Chondrocyte (in vitro differentiated cells): ENCODE measurements at regions not wholly inside any gene's neighbourhood (a gene's known extent, or its start where the extent isn't known, plus 50 kb on each side); places are given as distances from the start of the nearest gene placed in this dataset.
A peak's percentile ranks its signal among the peaks of the same experiment; 100 is the strongest.

Experiments used
- DNase-seq: peaks from one replicate; pipeline ENCODE4 v3.0.0; 2021; ENCODE audit warnings: mixed read lengths, low spot score
- H3K27ac Mint-ChIP-seq: one replicate; pipeline ENCODE4 v1.8.0; 2021; ENCODE audit warnings: mild to moderate bottlenecking, moderate library complexity, mixed read lengths; ENCODE audit not compliant: unreplicated experiment
- H3K27me3 Mint-ChIP-seq: 2 replicates; pipeline ENCODE4 v1.8.0; 2021; ENCODE audit warnings: low read depth, mixed read lengths
- H3K36me3 Mint-ChIP-seq: 2 replicates; pipeline ENCODE4 v1.8.0; 2021; ENCODE audit warnings: low read depth, mixed read lengths
- H3K4me1 Mint-ChIP-seq: 2 replicates; pipeline ENCODE4 v1.8.0; 2021; ENCODE audit warnings: low read depth, mild to moderate bottlenecking, mixed read lengths
- H3K4me3 Mint-ChIP-seq: one replicate; pipeline ENCODE4 v1.8.0; 2021; ENCODE audit warnings: mild to moderate bottlenecking, moderate library complexity, mixed read lengths; ENCODE audit not compliant: unreplicated experiment
- H3K9me3 Mint-ChIP-seq: 2 replicates; pipeline ENCODE4 v1.8.0; 2021; ENCODE audit warnings: low read depth, mixed read lengths
- TF ChIP-seq, protein P1 (sequence below): fragments of 200-600 bp; sonication (generic); IDR thresholded peaks from 2 replicates; pipeline ENCODE4 v1.5.0; 2021; ENCODE audit warnings: antibody characterized with exemption, mild to moderate bottlenecking, moderate library complexity

DNA sequence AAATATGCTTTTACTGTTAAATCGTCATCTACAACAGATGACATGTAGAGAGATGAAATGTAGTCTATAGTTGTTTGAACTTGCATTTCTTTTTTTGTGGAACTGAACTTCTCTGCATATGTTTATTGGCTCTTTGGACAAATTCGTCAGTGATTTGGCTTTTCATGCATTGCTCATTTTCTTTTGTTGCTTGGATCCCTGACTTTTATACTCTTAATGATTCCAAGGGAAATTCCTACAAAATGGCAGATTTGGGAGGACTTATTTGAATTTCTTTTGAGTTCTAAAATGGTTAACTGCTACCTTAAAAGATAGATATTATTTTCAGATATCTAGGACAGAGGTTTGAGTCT lies 65.4 kb downstream of the UTRN start:
- H3K36me3 Mint-ChIP-seq, result no peaks in the 10 kb centered on the region
- no peaks in the 10 kb centered on the region for H3K9me3 Mint-ChIP-seq
- no peak overlapping the region for H3K27ac Mint-ChIP-seq
- TF ChIP-seq, protein P1, sequence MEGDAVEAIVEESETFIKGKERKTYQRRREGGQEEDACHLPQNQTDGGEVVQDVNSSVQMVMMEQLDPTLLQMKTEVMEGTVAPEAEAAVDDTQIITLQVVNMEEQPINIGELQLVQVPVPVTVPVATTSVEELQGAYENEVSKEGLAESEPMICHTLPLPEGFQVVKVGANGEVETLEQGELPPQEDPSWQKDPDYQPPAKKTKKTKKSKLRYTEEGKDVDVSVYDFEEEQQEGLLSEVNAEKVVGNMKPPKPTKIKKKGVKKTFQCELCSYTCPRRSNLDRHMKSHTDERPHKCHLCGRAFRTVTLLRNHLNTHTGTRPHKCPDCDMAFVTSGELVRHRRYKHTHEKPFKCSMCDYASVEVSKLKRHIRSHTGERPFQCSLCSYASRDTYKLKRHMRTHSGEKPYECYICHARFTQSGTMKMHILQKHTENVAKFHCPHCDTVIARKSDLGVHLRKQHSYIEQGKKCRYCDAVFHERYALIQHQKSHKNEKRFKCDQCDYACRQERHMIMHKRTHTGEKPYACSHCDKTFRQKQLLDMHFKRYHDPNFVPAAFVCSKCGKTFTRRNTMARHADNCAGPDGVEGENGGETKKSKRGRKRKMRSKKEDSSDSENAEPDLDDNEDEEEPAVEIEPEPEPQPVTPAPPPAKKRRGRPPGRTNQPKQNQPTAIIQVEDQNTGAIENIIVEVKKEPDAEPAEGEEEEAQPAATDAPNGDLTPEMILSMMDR, result no peak
- no peak for DNase-seq
- no peaks in the 10 kb centered on the region for H3K27me3 Mint-ChIP-seq
- no peak overlapping the region for H3K4me3 Mint-ChIP-seq
- peaks cover 50% of the 10 kb centered on the region for H3K4me1 Mint-ChIP-seq

GRCh38 chr6:144351379-144352127 lies 66.4 kb downstream of the UTRN start:
- H3K27me3 Mint-ChIP-seq, result no peaks in the 10 kb centered on the region
- H3K27ac Mint-ChIP-seq, result peak overlapping the region; percentile 9
- DNase-seq, result no peak
- no peaks in the 10 kb centered on the region for H3K36me3 Mint-ChIP-seq
- no peak overlapping the region for H3K4me3 Mint-ChIP-seq
- no peaks in the 10 kb centered on the region for H3K9me3 Mint-ChIP-seq
- TF ChIP-seq, protein P1, result no peak
- H3K4me1 Mint-ChIP-seq, result peaks cover 50% of the 10 kb centered on the region

DNA sequence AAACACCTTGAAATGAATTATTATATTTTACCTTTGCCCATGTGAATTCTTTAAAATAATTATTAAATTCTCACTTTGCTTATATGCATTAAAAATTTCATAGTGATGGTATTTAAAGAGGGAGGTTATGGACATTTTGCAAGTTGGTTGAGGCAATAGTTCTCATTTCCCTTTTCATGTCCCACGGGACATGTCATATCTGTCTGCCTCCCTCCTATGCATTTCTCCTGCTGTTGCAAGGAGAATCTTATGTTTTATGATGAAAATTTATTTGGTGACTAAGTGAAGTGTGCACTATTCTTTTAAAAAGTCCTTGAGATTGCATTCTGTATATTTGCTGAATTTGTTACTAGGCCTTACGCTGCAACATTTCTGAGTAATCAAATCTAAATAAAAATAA lies 67.2 kb downstream of the UTRN start:
- no peaks in the 10 kb centered on the region for H3K36me3 Mint-ChIP-seq
- H3K9me3 Mint-ChIP-seq, result no peaks in the 10 kb centered on the region

DNA sequence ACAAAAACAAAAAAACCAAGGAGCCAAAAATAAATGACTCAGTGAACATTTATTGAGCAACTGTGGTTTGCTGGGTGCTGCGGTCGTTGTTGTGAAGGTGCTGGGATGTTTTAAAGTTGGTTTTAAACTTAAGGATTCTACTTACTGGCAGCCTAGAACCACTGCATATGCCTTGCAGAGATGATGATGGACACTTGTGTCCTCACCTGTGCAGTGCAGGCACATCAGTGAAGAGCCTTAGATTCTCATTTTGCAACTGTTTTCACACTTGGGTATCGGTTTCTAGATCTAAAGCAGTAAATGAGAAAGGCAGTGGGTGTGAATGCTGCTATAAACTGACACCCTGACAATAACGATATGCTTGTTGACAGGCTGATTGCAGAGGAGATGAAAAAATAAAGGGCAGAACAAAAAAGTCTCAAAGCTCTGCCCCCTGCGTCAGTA lies 68.8 kb downstream of the UTRN start:
- Mint-ChIP-seq H3K4me1 (peaks cover 30% of the 10 kb centered on the region), H3K4me3 (no peak overlapping the region), H3K27ac (no peak overlapping the region), H3K27me3 (no peaks in the 10 kb centered on the region), H3K36me3 (no peaks in the 10 kb centered on the region), H3K9me3 (no peaks in the 10 kb centered on the region)
- TF ChIP-seq, protein P1, result no peak
- no peak for DNase-seq

More for the DNA sequence above, 67.2 kb downstream of the UTRN start:
- DNase-seq, result no peak
- Mint-ChIP-seq H3K4me1 (peaks cover 42% of the 10 kb centered on the region), H3K4me3 (no peak overlapping the region), H3K27ac (no peak overlapping the region), H3K27me3 (no peaks in the 10 kb centered on the region)
- TF ChIP-seq, protein P1, result no peak

- no peak for DNase-seq
Measured at GRCh38 chr6:144359783-144360182, 74.6 kb downstream of the UTRN start.

More at GRCh38 chr6:144359783-144360182, 74.6 kb downstream of the UTRN start:
- Mint-ChIP-seq H3K27me3 (no peaks in the 10 kb centered on the region), H3K27ac (no peak overlapping the region), H3K36me3 (no peaks in the 10 kb centered on the region), H3K4me3 (no peak overlapping the region), H3K4me1 (peaks cover 33% of the 10 kb centered on the region), H3K9me3 (no peaks in the 10 kb centered on the region)
- TF ChIP-seq, protein P1, result no peak
